Chondrocyte (in vitro differentiated cells): ENCODE measurements at regions not wholly inside any gene's neighbourhood (a gene's known extent, or its start where the extent isn't known, plus 50 kb on each side); places are given as distances from the start of the nearest gene placed in this dataset.

Experiments
- DNase-seq: peaks from one replicate; pipeline ENCODE4 v3.0.0; 2021; ENCODE audit warnings: mixed read lengths, low spot score
- H3K27ac Mint-ChIP-seq: one replicate; pipeline ENCODE4 v1.8.0; 2021; ENCODE audit warnings: mild to moderate bottlenecking, moderate library complexity, mixed read lengths; ENCODE audit not compliant: unreplicated experiment
- H3K27me3 Mint-ChIP-seq: 2 replicates; pipeline ENCODE4 v1.8.0; 2021; ENCODE audit warnings: low read depth, mixed read lengths
- H3K36me3 Mint-ChIP-seq: 2 replicates; pipeline ENCODE4 v1.8.0; 2021; ENCODE audit warnings: low read depth, mixed read lengths
- H3K4me1 Mint-ChIP-seq: 2 replicates; pipeline ENCODE4 v1.8.0; 2021; ENCODE audit warnings: low read depth, mild to moderate bottlenecking, mixed read lengths
- H3K4me3 Mint-ChIP-seq: one replicate; pipeline ENCODE4 v1.8.0; 2021; ENCODE audit warnings: mild to moderate bottlenecking, moderate library complexity, mixed read lengths; ENCODE audit not compliant: unreplicated experiment
- H3K9me3 Mint-ChIP-seq: 2 replicates; pipeline ENCODE4 v1.8.0; 2021; ENCODE audit warnings: low read depth, mixed read lengths
- TF ChIP-seq, protein P1 (sequence below): fragments of 200-600 bp; sonication (generic); IDR thresholded peaks from 2 replicates; pipeline ENCODE4 v1.5.0; 2021; ENCODE audit warnings: antibody characterized with exemption, mild to moderate bottlenecking, moderate library complexity

DNA sequence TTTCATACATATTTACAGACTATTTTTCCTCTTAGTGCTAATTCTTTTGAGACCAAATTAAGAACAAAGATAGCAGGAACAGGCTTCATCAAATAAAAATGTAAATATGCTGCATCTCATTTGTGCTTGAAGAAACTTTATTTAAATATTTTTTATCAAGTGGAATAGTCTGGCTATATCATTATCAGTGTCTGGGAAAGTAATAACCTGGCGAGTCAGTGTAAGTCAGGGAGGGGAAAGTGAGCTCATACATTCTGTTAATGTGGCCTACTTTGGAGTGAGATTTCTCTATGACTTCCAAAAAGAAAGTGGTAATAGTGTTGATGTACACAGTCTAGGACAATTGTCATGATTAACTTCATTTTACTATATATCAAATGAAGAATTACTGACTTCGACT is 1045.1 kb downstream of the ADGRL2 start:
- Mint-ChIP-seq H3K27me3 (no peaks in the 10 kb centered on the region), H3K27ac (no peak overlapping the region), H3K9me3 (no peaks in the 10 kb centered on the region), H3K4me3 (no peak overlapping the region), H3K4me1 (no peaks in the 10 kb centered on the region), H3K36me3 (no peaks in the 10 kb centered on the region)
- DNase-seq = no peak
- TF ChIP-seq, protein P1, sequence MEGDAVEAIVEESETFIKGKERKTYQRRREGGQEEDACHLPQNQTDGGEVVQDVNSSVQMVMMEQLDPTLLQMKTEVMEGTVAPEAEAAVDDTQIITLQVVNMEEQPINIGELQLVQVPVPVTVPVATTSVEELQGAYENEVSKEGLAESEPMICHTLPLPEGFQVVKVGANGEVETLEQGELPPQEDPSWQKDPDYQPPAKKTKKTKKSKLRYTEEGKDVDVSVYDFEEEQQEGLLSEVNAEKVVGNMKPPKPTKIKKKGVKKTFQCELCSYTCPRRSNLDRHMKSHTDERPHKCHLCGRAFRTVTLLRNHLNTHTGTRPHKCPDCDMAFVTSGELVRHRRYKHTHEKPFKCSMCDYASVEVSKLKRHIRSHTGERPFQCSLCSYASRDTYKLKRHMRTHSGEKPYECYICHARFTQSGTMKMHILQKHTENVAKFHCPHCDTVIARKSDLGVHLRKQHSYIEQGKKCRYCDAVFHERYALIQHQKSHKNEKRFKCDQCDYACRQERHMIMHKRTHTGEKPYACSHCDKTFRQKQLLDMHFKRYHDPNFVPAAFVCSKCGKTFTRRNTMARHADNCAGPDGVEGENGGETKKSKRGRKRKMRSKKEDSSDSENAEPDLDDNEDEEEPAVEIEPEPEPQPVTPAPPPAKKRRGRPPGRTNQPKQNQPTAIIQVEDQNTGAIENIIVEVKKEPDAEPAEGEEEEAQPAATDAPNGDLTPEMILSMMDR = no peak

DNA sequence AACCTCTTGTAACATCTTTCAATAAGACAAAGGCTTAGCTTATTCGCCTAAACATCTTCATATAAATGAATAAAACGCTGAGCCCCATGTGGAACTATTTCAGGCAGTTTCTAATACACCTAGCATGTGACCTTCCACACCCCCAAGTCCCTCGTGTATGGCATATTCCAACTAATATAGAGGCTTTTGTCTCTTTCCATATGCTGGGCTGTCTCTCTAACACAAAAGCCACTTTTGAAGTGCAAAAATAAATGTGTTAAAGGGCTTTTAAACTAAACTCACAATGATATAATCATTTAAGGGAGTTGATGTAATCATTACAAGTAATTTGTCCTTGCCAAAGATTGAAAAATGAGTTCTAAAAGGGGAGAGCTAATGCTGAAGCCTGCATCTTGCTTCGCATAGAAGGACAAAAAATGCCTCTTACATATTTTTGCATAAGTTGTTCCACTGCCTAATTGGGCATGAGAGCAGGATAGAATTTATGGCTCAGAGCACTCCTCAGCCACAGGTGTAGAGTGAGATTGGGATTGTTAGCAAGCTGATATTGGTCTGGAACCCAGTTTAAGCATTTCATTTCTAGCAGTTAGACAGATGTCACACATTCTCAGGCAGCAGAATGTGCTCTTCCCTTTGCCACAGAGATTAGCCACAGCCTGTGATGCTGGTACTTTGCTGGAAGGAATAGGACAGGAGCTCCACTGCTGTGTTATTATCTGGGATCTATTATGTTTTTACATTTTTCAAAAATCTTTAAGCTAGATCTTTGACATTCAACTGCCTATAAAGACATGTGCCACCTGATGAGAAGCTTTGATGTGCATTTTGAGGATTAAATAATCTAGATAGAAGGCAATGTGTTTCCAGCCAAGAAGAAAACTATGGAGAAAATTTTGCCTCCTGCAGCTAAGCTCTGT is 1044.4 kb downstream of the ADGRL2 start:
- DNase-seq = no peak
- H3K4me1 Mint-ChIP-seq = no peaks in the 10 kb centered on the region
- H3K27me3 Mint-ChIP-seq = no peaks in the 10 kb centered on the region
- TF ChIP-seq, protein P1 = no peak
- H3K4me3 Mint-ChIP-seq = no peak overlapping the region
- H3K27ac Mint-ChIP-seq = no peak overlapping the region
- H3K36me3 Mint-ChIP-seq = no peaks in the 10 kb centered on the region
- no peaks in the 10 kb centered on the region for H3K9me3 Mint-ChIP-seq

DNA sequence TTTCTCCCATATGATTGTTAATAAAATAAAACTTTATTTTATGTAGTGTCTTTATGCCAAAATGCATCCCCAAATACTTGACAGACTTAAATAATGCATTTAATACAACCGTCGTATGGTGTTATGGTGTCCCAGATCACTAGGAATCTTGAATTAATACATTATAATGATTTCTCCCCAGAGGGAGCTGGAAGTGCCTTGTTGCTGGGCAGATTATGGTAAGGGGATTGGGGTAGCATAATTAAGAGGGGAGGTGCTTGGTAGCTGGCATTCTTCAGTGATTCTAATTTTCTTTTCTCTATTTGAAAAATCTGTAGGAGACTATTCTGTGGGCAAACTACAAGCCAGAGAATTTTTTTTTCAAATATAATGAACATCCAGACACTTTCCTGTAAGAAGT is 1043.7 kb downstream of the ADGRL2 start:
- no peak for DNase-seq
- TF ChIP-seq, protein P1 = no peak
- Mint-ChIP-seq H3K4me1 (no peaks in the 10 kb centered on the region), H3K27me3 (no peaks in the 10 kb centered on the region), H3K9me3 (no peaks in the 10 kb centered on the region), H3K4me3 (no peak overlapping the region), H3K27ac (no peak overlapping the region), H3K36me3 (no peaks in the 10 kb centered on the region)

DNA sequence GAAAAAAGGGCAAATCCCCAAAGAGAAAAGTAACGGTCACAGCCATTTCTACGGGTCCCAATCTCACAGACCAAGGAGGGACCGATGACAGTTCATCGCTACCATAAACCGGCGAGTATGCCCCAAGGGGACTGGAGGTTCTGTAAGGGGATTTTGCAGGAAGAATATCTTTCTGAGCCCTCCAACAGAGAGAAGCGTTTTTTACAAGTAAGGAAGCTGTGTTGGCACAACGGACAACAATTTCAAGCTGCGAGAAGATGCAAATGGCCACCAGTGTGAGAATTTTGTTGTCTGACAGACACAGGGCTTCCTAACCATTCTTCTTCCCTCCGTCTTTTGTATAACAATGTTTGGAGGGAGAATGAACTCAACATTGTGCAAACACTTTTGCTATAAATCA is 1043.1 kb downstream of the ADGRL2 start:
- no peak for DNase-seq
- Mint-ChIP-seq H3K4me1 (no peaks in the 10 kb centered on the region), H3K4me3 (no peak overlapping the region), H3K27ac (no peak overlapping the region), H3K27me3 (no peaks in the 10 kb centered on the region), H3K9me3 (no peaks in the 10 kb centered on the region), H3K36me3 (no peaks in the 10 kb centered on the region)
- TF ChIP-seq, protein P1 = no peak

DNA sequence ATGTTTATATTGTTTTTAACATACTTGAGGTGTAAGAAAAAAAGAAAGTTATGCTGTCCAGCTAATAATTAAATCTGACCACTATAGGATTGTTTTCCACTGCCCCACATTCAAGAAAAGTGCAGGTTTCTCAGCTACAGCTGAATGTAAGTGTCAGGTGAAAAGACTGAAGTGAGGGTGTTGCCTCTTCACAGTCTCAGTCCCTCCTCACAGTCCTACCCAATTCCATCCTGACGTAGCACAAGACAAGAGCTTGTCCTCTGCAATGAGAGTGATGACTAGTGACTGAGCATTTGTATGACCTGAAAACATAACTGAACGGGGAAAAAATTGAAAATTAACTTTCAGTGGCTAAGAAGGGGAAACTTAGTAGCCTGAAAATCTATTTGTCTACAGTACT is 1039.5 kb downstream of the ADGRL2 start:
- TF ChIP-seq, protein P1 = no peak
- Mint-ChIP-seq H3K9me3 (no peaks in the 10 kb centered on the region), H3K27ac (no peak overlapping the region), H3K27me3 (no peaks in the 10 kb centered on the region), H3K4me3 (no peak overlapping the region), H3K36me3 (no peaks in the 10 kb centered on the region), H3K4me1 (peaks cover 13% of the 10 kb centered on the region)
- no peak for DNase-seq
